Glutamatergic neuron (in vitro differentiated cells): ENCODE measurements at regions not wholly inside any gene's neighbourhood (a gene's known extent, or its start where the extent isn't known, plus 50 kb on each side); places are given as distances from the start of the nearest gene placed in this dataset.

Experiments
- DNase-seq: peaks from one replicate; pipeline ENCODE4 v3.0.0; 2022
- H3K27ac Mint-ChIP-seq: one replicate; pipeline ENCODE4 v1.8.0; 2020; ENCODE audit warnings: mild to moderate bottlenecking, mixed read lengths, inconsistent platforms; ENCODE audit not compliant: unreplicated experiment
- H3K27me3 Mint-ChIP-seq: one replicate; pipeline ENCODE4 v1.8.0; 2020; ENCODE audit warnings: mild to moderate bottlenecking, moderate library complexity, mixed read lengths, inconsistent platforms; ENCODE audit not compliant: unreplicated experiment
- H3K36me3 Mint-ChIP-seq: one replicate; pipeline ENCODE4 v1.8.0; 2020; ENCODE audit warnings: mild to moderate bottlenecking, mixed read lengths, inconsistent platforms; ENCODE audit not compliant: unreplicated experiment
- H3K4me1 Mint-ChIP-seq: one replicate; pipeline ENCODE4 v1.8.0; 2020; ENCODE audit warnings: mild to moderate bottlenecking, low read depth, mixed read lengths, inconsistent platforms; ENCODE audit not compliant: unreplicated experiment
- H3K4me3 Mint-ChIP-seq: one replicate; pipeline ENCODE4 v1.8.0; 2020; ENCODE audit warnings: mild to moderate bottlenecking, mixed read lengths, inconsistent platforms; ENCODE audit not compliant: unreplicated experiment
- H3K9me3 Mint-ChIP-seq: one replicate; pipeline ENCODE4 v1.8.0; 2020; ENCODE audit warnings: mild to moderate bottlenecking, moderate library complexity, mixed read lengths, inconsistent platforms; ENCODE audit not compliant: unreplicated experiment
- CTCF ChIP-seq: fragments of 200-600 bp; sonication (generic); IDR thresholded peaks from one replicate; pipeline ENCODE4 v1.5.0; 2021; ENCODE audit not compliant: partially characterized antibody, unreplicated experiment

- Mint-ChIP-seq H3K9me3 (no peaks in the 10 kb centered on the region), H3K27ac (no peak overlapping the region), H3K4me1 (peaks cover 12% of the 10 kb centered on the region), H3K27me3 (peaks cover 5% of the 10 kb centered on the region), H3K36me3 (no peaks in the 10 kb centered on the region), H3K4me3 (peak overlapping the region; percentile 12)
- DNase-seq, result no peak
- no peak for TF ChIP-seq CTCF
Measured at GRCh38 chr20:17878069-17878911, 90.3 kb downstream of the SNX5 start.

GRCh38 chr20:17875981-17876385 lies 92.6 kb downstream of the SNX5 start:
- DNase-seq, result no peak
- Mint-ChIP-seq H3K4me1 (peaks cover 14% of the 10 kb centered on the region), H3K4me3 (no peak overlapping the region), H3K36me3 (no peaks in the 10 kb centered on the region), H3K27me3 (peaks cover 5% of the 10 kb centered on the region), H3K27ac (no peak overlapping the region), H3K9me3 (peaks cover 1% of the 10 kb centered on the region)
- TF ChIP-seq CTCF, result no peak

GRCh38 chr20:17875106-17875980 lies 93.3 kb downstream of the SNX5 start:
- H3K4me3 Mint-ChIP-seq, result no peak overlapping the region
- peaks cover 5% of the 10 kb centered on the region for H3K27me3 Mint-ChIP-seq
- DNase-seq, result no peak
- TF ChIP-seq CTCF, result no peak
- H3K4me1 Mint-ChIP-seq, result peaks cover 14% of the 10 kb centered on the region
- H3K27ac Mint-ChIP-seq, result no peak overlapping the region
- no peaks in the 10 kb centered on the region for H3K36me3 Mint-ChIP-seq
- H3K9me3 Mint-ChIP-seq, result peaks cover 1% of the 10 kb centered on the region

GRCh38 chr20:17874271-17875105 lies 94.1 kb downstream of the SNX5 start:
- Mint-ChIP-seq H3K4me3 (no peak overlapping the region), H3K27ac (no peak overlapping the region), H3K27me3 (peaks cover 5% of the 10 kb centered on the region), H3K4me1 (peaks cover 14% of the 10 kb centered on the region), H3K36me3 (no peaks in the 10 kb centered on the region), H3K9me3 (peaks cover 1% of the 10 kb centered on the region)
- no peak for DNase-seq
- no peak for TF ChIP-seq CTCF
